ENCODE measurements at regions not wholly inside any gene's neighbourhood (a gene's known extent, or its start where the extent isn't known, plus 50 kb on each side); places are given as distances from the start of the nearest gene placed in this dataset.
"Not testable (repeated sequence)": the region's sequence is repeated elsewhere in the genome, so short reads cannot be mapped to it uniquely, and the experiment has no call there.

DNA sequence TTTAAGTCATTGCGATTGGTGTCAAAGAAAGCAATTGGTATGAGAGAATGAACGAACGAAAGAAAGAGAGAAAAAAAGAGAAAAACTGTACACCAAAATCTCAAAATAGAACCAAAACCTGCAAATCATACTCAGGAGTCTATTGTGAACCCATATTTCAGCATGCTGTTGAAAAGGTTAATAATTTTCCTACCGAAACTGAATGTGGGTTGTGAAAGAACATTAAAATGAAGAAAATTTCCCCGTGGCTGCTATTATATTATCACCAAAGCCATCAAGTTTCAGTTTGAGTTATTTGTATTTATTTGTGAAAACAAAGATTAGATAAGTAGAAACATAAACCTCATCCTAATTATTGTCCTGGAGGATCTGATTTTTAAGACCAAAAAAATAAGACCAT is 315.7 kb downstream of the BCL2L11 start:
- WGBS, 5 donors = 27 to 65% (median 48%) methylated on average over 2 of the region's 5 CpGs
- H3K27ac ChIP-seq; intact Hi-C loops (cut with DNase I; ENCODE audit: low total_unique reads); H3K9me3 ChIP-seq; H3K36me3 ChIP-seq; H3K4me3 ChIP-seq; H3K4me1 ChIP-seq; DNase-seq; H3K27me3 ChIP-seq: not testable (repeated sequence)

DNA sequence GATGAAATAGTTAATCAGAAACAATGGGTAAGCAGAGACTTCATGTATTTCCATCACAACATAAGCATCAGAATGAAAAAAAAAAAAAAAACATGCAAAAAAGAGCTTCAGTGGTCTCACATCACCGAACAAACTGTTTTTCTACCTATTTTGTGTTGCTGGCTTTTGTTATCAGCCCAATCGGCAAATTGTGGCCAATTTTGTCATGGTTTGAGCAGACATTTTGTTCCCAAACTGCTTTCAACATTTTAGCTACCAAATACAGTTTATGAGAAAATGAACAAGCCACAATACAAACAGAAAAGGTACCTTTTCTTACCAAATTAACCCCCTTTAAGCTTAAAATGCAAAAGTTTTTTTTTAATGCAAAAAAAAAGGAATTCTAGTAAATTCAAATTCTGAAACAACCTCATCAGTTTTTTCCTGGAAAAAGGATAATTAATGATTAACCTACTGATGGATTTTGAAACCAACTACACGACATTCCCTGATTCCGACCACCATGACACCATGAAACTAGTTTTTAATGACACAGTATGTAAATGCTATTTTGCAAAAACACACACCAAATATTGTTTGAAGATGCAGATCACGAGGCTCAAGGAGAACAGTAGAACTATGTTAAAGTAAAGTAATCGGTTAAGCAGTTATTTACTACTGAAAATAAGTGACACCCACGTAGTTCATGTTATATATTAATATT is 316.7 kb downstream of the BCL2L11 start:
- H3K4me1 ChIP-seq; H3K9me3 ChIP-seq; H3K27ac ChIP-seq; intact Hi-C loops (cut with DNase I; ENCODE audit: low total_unique reads); H3K4me3 ChIP-seq; H3K36me3 ChIP-seq; H3K27me3 ChIP-seq; DNase-seq: not testable (repeated sequence)
- 65 to 79% (median 72%) methylated on average over 3 to 5 of the region's 7 CpGs for WGBS, 5 donors

DNA sequence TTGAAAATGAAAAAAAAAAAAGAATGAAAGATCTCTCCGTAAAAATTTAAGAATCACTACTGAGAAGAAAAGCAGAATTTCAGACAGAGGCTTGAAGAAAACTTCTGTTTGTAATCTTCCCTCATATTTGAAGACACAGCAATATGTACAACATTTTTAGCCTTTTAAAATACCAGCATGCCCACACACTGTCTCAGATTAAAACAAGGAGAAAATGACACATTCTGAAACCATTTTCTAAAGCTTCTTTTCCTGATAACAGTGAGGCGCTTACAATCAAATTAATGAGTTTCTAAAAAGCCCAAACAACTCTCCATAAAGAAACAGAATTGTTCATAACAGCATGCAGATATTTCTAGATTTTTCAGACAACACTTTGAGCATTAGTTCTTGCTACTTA is 317.4 kb downstream of the BCL2L11 start:
- H3K36me3 ChIP-seq; H3K4me1 ChIP-seq; intact Hi-C loops (cut with DNase I; ENCODE audit: low total_unique reads); H3K27ac ChIP-seq; DNase-seq; H3K27me3 ChIP-seq; H3K4me3 ChIP-seq; H3K9me3 ChIP-seq: not testable (repeated sequence)
- 74 to 85% (median 79%) methylated on average over 2 of the region's 2 CpGs for WGBS, 5 donors

DNA sequence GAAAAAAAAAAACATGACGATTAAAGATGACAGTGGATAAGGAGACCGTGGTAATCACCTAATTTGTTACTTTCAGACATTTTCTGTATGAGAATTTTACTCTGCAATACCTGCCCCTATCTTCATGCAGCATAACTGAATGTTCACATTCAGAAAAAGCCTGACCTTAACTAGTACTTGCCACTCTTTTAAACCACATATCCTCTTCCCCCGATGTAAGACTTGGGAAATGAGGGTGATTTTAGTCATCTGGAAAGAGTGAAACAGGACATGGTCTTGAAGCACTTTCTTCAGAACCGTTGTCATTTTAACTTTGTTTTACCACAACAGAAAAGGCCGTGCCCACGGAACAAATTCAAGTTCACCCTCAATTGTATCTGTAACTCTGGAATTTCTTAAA is 318.5 kb downstream of the BCL2L11 start:
- H3K4me1 ChIP-seq; H3K36me3 ChIP-seq; DNase-seq; H3K4me3 ChIP-seq; H3K27me3 ChIP-seq; H3K27ac ChIP-seq; H3K9me3 ChIP-seq; intact Hi-C loops (cut with DNase I; ENCODE audit: low total_unique reads): not testable (repeated sequence)
- WGBS, 5 donors = 68 to 88% (median 78%) methylated on average over 2 to 4 of the region's 6 CpGs

DNA sequence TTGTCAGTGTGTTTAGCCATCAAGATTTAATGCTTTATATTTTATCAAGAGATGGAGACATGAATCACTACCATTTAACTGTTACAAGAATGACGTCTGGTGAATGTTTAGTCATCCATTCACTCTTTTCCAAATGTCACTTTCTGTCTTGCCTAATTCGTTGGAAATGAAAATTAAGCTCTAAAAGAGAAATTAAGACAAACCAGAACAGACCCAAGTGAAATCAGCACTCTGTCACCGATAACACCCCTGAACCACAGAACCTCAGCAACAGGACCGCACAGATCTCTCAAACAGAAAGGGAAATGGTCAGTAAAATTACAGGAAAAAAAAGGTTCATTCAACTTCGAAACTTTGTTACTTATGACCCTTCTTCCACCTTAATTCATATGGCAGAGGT is 320.9 kb downstream of the BCL2L11 start:
- H3K36me3 ChIP-seq; H3K9me3 ChIP-seq; DNase-seq; H3K4me1 ChIP-seq; intact Hi-C loops (cut with DNase I; ENCODE audit: low total_unique reads); H3K27me3 ChIP-seq; H3K27ac ChIP-seq; H3K4me3 ChIP-seq: not testable (repeated sequence)
- 67 to 92% (median 79%) methylated on average over 3 to 5 of the region's 5 CpGs for WGBS, 5 donors

DNA sequence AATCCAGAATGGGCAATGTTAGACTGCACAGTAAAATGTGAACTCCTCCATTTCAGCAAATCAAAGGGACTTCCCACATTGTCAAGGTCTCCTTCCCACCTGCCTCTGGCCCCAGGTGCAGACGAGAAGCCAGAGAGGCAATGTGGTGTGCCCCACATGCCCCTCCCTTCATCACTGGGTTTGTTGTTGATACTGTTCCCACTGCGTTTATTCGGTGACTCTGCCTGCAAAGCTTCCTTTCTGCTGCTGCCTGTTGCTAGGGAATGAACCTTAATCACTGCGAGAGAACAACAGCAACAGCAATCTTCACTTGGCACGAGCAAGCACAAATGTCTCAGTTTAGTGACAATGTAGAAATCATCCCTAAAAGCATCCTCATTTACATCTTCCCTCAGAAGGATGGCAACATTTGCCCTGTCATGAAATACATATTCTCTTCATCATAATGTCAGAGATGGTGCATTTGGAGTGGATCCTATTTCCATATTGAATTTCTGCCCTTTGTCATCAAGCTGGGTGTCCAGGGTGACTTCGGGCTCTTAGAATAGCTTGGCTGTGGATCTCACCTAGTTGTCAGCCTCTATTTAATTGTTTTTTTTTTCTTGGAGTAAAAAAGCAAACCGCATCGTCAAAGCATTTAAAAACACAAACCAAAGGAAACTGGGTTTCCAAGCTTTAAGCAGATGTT is 322.2 kb downstream of the BCL2L11 start:
- H3K27me3 ChIP-seq; intact Hi-C loops (cut with DNase I; ENCODE audit: low total_unique reads); H3K4me3 ChIP-seq; DNase-seq; H3K27ac ChIP-seq; H3K9me3 ChIP-seq; H3K4me1 ChIP-seq; H3K36me3 ChIP-seq: not testable (repeated sequence)
- WGBS, 5 donors = 28 to 46% (median 42%) methylated on average over 2 to 5 of the region's 8 CpGs; no CpG with 5 or more reads in 1 of the 5 donors

DNA sequence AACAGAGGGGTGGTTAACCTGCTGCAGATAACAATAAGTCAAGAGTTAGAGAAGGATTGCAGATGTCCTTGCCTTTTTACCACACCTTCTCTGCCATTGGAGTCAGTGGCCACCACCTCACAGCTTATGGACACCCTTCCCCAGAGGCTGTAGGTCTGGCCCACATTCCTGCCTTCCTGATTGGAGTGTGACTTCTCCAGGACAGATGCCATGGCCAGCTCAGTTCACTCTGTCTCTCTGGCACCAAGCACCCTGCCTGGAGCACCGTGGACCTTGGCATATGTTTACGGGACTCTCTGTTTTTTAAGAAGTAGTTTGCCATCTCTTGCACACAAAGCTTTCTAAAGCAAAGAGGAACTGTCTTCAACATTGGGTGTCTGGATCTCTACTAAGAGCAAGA is 323.8 kb downstream of the BCL2L11 start:
- H3K4me3 ChIP-seq; H3K27ac ChIP-seq; H3K9me3 ChIP-seq; H3K4me1 ChIP-seq; H3K27me3 ChIP-seq; intact Hi-C loops (cut with DNase I; ENCODE audit: low total_unique reads); H3K36me3 ChIP-seq; DNase-seq: not testable (repeated sequence)
- no CpG with 5 or more reads among the region's 2 CpGs for WGBS, 5 donors

DNA sequence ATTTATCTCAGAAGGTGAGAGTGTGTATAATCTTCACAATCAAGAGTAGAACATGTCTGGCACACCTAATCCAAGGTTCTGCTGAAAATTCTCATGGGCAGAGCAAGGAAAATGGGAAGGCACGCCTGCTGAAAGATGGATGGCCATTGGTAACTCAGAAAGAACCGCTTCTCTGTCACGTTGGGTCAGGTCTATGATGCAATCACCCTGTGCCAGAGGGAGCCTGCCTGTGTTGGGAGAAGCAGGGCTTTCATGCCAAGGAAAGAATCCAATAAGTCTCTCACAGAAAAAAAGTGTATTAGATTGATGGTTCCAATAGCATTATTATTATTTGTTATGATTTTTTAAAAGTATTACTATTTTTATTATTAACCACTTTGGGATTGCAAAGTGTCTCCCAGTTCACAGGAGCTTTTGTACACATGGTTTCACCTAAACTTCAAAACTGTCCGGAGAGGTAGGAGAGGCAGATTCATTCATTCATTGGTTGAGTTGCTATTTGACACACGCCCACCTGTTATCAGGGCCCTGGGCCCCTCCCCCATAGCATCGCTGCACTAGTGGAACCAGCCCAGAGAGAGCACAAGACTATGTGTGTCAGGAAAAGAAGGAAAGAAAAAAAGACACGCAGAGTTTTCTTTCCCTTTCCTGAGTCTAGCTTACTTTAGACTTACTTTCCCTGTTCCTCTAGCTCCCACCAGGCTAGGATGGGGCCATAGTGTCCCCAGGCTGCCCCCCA is 324.6 kb downstream of the BCL2L11 start:
- DNase-seq; intact Hi-C loops (cut with DNase I; ENCODE audit: low total_unique reads); H3K36me3 ChIP-seq; H3K9me3 ChIP-seq; H3K4me3 ChIP-seq; H3K27me3 ChIP-seq; H3K4me1 ChIP-seq; H3K27ac ChIP-seq: not testable (repeated sequence)
- WGBS, 5 donors = no CpG with 5 or more reads among the region's 7 CpGs

DNA sequence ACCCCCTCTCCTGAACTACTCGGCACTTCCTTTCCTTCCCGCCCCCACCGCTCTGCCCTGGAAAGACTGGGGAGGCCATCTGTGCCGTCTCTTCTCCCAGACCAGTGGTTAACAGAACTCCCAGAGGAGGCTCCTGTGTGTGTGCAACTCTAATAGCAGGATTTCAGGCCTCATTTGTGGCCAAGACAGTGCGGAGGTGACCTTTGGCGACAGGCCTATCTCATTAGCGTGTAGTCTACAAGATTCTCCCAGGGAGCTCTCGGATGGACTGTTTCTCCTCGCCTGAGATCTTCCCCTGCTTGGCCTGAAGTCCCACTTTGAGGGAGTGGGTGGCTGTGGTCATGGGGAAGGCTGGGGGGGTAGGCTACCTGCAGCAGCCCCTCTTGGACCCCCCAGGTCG is 325.2 kb downstream of the BCL2L11 start:
- WGBS, 5 donors = no CpG with 5 or more reads among the region's 10 CpGs
- H3K27me3 ChIP-seq; H3K9me3 ChIP-seq; H3K27ac ChIP-seq; H3K4me3 ChIP-seq; DNase-seq; H3K36me3 ChIP-seq; intact Hi-C loops (cut with DNase I; ENCODE audit: low total_unique reads); H3K4me1 ChIP-seq: not testable (repeated sequence)

DNA sequence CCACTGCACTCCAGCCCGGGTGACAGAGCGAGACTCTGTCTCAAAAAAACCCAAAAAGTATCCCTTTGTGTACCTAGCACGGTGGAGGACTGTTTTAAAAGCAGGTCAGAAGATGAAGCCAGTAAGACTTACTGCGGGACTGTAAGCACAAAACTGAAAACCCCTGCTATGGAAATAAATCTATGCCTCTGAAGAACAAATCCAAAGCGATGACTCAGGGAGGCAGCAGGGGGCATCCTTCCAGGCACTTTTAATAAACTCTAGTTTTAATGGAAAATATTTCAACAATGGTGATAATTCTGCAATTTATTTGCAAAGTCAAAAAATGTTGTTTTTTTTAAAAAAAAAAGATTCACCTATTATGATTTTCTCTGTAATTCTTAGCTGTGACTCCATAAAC is 326.8 kb downstream of the BCL2L11 start:
- H3K36me3 ChIP-seq; H3K27ac ChIP-seq; H3K27me3 ChIP-seq; H3K4me1 ChIP-seq; intact Hi-C loops (cut with DNase I; ENCODE audit: low total_unique reads); H3K4me3 ChIP-seq; DNase-seq; H3K9me3 ChIP-seq: not testable (repeated sequence)
- 82 to 100% (median 91%) methylated on average over 2 to 5 of the region's 5 CpGs for WGBS, 5 donors

DNA sequence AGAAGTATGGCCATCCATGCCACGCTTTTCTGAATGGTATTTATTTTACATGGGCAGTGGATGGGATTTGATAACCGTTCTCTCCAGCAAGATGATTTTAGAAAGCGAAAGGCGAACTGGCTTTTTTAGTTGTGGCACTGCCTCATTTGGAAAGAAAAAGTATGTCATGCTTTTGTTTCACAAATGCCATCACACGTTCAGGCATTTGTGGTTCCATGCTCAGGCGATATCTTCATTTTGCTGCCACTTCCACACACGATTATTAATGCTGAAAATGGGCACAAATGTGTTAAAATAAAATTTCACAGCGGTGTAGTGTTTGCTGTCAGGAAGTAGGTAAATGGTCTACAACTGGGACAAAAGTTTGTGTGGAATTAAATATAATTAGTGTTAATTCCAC is 328.1 kb downstream of the BCL2L11 start:
- H3K27ac ChIP-seq; intact Hi-C loops (cut with DNase I; ENCODE audit: low total_unique reads); H3K9me3 ChIP-seq; H3K4me3 ChIP-seq; H3K36me3 ChIP-seq; H3K27me3 ChIP-seq; H3K4me1 ChIP-seq; DNase-seq: not testable (repeated sequence)
- no CpG with 5 or more reads among the region's 8 CpGs for WGBS, 5 donors

DNA sequence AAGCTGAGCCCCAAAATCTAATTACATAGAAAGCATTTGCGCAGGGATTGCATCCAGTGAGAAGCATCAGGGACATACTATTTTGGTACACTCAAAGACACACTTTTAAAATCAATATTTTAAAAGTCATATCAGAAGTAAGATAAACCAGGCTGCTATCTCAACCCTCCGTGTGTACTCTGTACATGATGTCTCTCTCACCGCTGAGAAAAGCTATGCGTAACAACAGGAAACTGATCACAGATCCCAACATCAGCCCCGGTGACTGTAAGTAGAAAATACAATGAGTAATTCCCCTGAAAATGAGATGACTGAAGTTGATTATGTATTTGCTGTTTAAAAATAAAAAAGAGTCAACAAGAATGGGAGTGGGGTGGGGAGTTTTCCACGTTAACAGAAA is 329.8 kb downstream of the BCL2L11 start:
- H3K4me1 ChIP-seq; DNase-seq; intact Hi-C loops (cut with DNase I; ENCODE audit: low total_unique reads); H3K27me3 ChIP-seq; H3K27ac ChIP-seq; H3K36me3 ChIP-seq; H3K9me3 ChIP-seq; H3K4me3 ChIP-seq: not testable (repeated sequence)
- 36 to 60% (median 57%) methylated on average over 2 of the region's 6 CpGs; no CpG with 5 or more reads in 2 of the 5 donors for WGBS, 5 donors

Measured in stomach (tissue), 8 donors.